Bronchial epithelial cell (primary cell): ENCODE measurements at regions not wholly inside any gene's neighbourhood (a gene's known extent, or its start where the extent isn't known, plus 50 kb on each side); places are given as distances from the start of the nearest gene placed in this dataset.
A peak's percentile ranks its signal among the peaks of the same experiment; 100 is the strongest.

Source experiments
- DNase-seq: peaks from one replicate; pipeline ENCODE4 v3.0.0-alpha.2; 2010; ENCODE audit warnings: low read depth
- FAIRE-seq: peaks from 2 replicates; lab custom pipeline; 2011; peaks lifted over from hg19 to GRCh38; lab: Jason Lieb, UNC
- H3K27me3 ChIP-seq: 2 replicates; pipeline ENCODE4 v1.5.1; 2011; ENCODE audit warnings: low read length; ENCODE audit not compliant: control insufficient read depth, insufficient read depth
- H3K36me3 ChIP-seq: 2 replicates; pipeline ENCODE4 v1.5.1; 2011; ENCODE audit warnings: low read length; ENCODE audit not compliant: control insufficient read depth, insufficient read depth
- H3K4me3 ChIP-seq: 2 replicates; pipeline ENCODE4 v1.5.1; 2011; ENCODE audit warnings: mild to moderate bottlenecking, low read depth, low read length, control low read depth
- TF ChIP-seq, protein P1 (sequence below): IDR thresholded peaks from 2 replicates; pipeline ENCODE4 v1.5.1; 2011; ENCODE audit warnings: mild to moderate bottlenecking, moderate library complexity, low read length, control low read depth, inconsistent platforms; ENCODE audit not compliant: insufficient read depth, severe bottlenecking

DNA sequence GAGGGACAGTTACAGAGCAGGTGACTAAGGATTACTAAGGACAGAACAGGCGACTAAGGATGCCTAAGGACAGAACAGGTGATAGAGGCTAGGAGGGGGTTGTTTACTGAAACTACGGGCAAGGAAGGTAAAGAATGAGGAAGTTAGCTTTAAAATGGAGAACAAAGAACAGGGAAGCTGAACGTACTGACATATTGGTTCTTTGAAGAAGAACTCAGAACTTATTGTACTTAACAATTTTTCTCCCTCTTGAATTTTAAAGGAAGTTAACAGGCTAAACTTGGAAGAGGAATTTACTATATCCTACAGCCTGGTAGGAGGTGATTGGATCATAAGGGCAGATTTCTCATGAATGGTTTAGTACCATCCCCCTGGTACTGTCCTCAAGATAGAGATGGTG, 290.2 kb downstream of the SHQ1 start:
- TF ChIP-seq, protein P1, sequence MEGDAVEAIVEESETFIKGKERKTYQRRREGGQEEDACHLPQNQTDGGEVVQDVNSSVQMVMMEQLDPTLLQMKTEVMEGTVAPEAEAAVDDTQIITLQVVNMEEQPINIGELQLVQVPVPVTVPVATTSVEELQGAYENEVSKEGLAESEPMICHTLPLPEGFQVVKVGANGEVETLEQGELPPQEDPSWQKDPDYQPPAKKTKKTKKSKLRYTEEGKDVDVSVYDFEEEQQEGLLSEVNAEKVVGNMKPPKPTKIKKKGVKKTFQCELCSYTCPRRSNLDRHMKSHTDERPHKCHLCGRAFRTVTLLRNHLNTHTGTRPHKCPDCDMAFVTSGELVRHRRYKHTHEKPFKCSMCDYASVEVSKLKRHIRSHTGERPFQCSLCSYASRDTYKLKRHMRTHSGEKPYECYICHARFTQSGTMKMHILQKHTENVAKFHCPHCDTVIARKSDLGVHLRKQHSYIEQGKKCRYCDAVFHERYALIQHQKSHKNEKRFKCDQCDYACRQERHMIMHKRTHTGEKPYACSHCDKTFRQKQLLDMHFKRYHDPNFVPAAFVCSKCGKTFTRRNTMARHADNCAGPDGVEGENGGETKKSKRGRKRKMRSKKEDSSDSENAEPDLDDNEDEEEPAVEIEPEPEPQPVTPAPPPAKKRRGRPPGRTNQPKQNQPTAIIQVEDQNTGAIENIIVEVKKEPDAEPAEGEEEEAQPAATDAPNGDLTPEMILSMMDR: no peak
- Histone ChIP-seq H3K4me3 (no peak overlapping the region), H3K36me3 (no peaks in the 10 kb centered on the region), H3K27me3 (no peaks in the 10 kb centered on the region)
- no peak for DNase-seq
- FAIRE-seq: no peak

- Histone ChIP-seq H3K36me3 (no peaks in the 10 kb centered on the region), H3K27me3 (no peaks in the 10 kb centered on the region), H3K4me3 (no peak overlapping the region)
- TF ChIP-seq, protein P1: no peak
- FAIRE-seq (no peak), DNase-seq (peak; percentile 54)
Observed at GRCh38 chr3:72555714-72556113, 292.5 kb downstream of the SHQ1 start.

GRCh38 chr3:72554689-72555088, 293.6 kb downstream of the SHQ1 start:
- no peak overlapping the region for H3K4me3 ChIP-seq
- DNase-seq: no peak
- no peaks in the 10 kb centered on the region for H3K36me3 ChIP-seq
- no peaks in the 10 kb centered on the region for H3K27me3 ChIP-seq
- TF ChIP-seq, protein P1: no peak
- no peak for FAIRE-seq

DNA sequence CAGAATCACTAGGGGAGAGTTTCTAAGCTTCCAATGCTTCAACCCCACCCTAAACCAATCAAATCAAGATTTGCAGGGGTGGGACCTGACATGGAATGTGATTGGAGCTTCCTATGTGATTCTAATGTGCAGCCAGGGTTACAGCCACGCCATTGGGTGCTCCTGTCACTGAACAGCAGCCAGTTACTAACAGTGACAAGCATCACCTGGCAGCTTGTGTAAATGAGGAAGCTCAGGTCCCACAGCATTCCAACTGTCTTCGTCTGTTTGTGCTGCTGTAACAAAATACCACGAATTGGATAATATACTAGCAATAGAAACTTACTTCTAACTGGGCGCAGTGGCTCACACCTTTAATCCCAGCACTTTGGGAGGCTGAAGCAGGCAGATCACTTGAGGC, 294.9 kb downstream of the SHQ1 start:
- DNase-seq (no peak), FAIRE-seq (no peak)
- Histone ChIP-seq H3K27me3 (no peaks in the 10 kb centered on the region), H3K36me3 (no peaks in the 10 kb centered on the region), H3K4me3 (no peak overlapping the region)
- TF ChIP-seq, protein P1: no peak

GRCh38 chr3:72550582-72551262, 297.5 kb downstream of the SHQ1 start:
- Histone ChIP-seq H3K27me3 (no peaks in the 10 kb centered on the region), H3K36me3 (no peaks in the 10 kb centered on the region), H3K4me3 (no peak overlapping the region)
- DNase-seq (no peak), FAIRE-seq (no peak)
- TF ChIP-seq, protein P1: no peak
